Upper lobe of right lung (tissue), 1 donor: ENCODE measurements at regions not wholly inside any gene's neighbourhood (a gene's known extent, or its start where the extent isn't known, plus 50 kb on each side); places are given as distances from the start of the nearest gene placed in this dataset.
"Not testable (repeated sequence)": the region's sequence is repeated elsewhere in the genome, so short reads cannot be mapped to it uniquely, and the experiment has no call there.

ENCODE experiments used
- ATAC-seq: fragments of 200-7000 bp; cut with Tn5 transposase; one replicate; pipeline ENCODE4 v1.9.1; 2020; ENCODE audit warnings: mild to moderate bottlenecking, moderate library complexity
- DNase-seq: peaks from one replicate; pipeline ENCODE4 v3.0.0-alpha.2; 2020
- H3K27ac ChIP-seq: fragments of 200-600 bp; one replicate; pipeline ENCODE4 v1.8.0; 2022
- H3K27me3 ChIP-seq: fragments of 200-600 bp; one replicate; pipeline ENCODE4 v1.8.0; 2022; ENCODE audit warnings: mild to moderate bottlenecking
- H3K36me3 ChIP-seq: fragments of 200-600 bp; one replicate; pipeline ENCODE4 v1.8.0; 2022
- H3K4me1 ChIP-seq: fragments of 200-600 bp; one replicate; pipeline ENCODE4 v1.8.0; 2022
- H3K4me3 ChIP-seq: fragments of 200-600 bp; one replicate; pipeline ENCODE4 v1.8.0; 2022; ENCODE audit warnings: mild to moderate bottlenecking
- H3K9me3 ChIP-seq: fragments of 200-600 bp; one replicate; pipeline ENCODE4 v1.8.0; 2022
- intact Hi-C: fragments of 100-400 bp; cut with DNase I; formaldehyde crosslinking; loops from one replicate; pipeline ENCODE4 v1.11.0; 2022
- TF ChIP-seq, protein P1 (sequence below): fragments of 200-600 bp; IDR thresholded peaks from one replicate; pipeline ENCODE4 v1.8.0; 2022; ENCODE audit warnings: antibody characterized with exemption
- donor health status: DM: no; HTN: yes; CAD: no; lungs with severe emphysema.

DNA sequence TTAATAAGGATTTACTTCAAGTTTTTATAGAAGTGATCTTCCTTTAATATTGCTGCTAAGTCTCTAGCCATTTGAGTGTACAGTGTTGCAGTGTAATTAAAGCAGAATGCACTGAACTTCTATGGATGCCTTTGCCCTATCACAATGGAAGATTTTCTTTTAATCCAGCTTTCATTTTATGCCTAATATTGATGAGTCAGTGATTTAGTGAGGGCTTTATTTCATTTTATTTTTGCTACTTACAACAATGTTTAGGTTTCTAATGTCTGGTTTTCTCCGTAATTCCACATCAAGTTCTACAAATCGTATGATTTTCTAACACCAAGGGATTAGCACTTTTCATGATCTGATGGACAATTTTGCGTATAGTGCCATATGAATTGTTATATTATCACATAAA lies 504.1 kb downstream of the PCDH11X start:
- DNase-seq (no peak), ATAC-seq (no peak)
- H3K36me3 ChIP-seq, result no peaks in the 10 kb centered on the region
- TF ChIP-seq, protein P1, sequence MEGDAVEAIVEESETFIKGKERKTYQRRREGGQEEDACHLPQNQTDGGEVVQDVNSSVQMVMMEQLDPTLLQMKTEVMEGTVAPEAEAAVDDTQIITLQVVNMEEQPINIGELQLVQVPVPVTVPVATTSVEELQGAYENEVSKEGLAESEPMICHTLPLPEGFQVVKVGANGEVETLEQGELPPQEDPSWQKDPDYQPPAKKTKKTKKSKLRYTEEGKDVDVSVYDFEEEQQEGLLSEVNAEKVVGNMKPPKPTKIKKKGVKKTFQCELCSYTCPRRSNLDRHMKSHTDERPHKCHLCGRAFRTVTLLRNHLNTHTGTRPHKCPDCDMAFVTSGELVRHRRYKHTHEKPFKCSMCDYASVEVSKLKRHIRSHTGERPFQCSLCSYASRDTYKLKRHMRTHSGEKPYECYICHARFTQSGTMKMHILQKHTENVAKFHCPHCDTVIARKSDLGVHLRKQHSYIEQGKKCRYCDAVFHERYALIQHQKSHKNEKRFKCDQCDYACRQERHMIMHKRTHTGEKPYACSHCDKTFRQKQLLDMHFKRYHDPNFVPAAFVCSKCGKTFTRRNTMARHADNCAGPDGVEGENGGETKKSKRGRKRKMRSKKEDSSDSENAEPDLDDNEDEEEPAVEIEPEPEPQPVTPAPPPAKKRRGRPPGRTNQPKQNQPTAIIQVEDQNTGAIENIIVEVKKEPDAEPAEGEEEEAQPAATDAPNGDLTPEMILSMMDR, result no peak
- no peak overlapping the region for H3K27ac ChIP-seq
- H3K9me3 ChIP-seq, result no peaks in the 10 kb centered on the region
- H3K27me3 ChIP-seq, result no peaks in the 10 kb centered on the region
- intact Hi-C loops, result no loop called here
- H3K4me3 ChIP-seq, result no peak overlapping the region
- no peaks in the 10 kb centered on the region for H3K4me1 ChIP-seq

DNA sequence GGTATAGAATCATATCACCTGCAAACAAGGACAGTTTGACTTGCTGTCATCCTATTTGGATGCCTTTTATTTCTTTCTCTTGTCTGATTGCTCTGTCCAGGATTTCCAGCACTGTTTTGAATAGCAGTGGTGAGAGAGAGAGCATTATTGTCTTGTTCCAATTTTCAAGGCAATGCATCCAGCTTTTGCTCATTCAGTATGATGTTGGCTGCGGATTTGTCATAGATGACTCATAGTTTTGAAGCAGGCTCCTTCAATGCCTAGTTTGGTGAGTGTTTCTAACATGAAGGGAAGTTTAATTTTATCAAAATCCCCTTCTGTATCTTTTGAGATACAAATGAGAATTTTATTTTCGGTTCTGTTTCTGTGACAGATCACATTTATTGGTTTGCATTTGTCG lies 518.9 kb downstream of the PCDH11X start:
- H3K4me1 ChIP-seq, H3K36me3 ChIP-seq, H3K4me3 ChIP-seq, H3K9me3 ChIP-seq, ATAC-seq, H3K27me3 ChIP-seq, intact Hi-C loops, H3K27ac ChIP-seq, DNase-seq: not testable (repeated sequence)

DNA sequence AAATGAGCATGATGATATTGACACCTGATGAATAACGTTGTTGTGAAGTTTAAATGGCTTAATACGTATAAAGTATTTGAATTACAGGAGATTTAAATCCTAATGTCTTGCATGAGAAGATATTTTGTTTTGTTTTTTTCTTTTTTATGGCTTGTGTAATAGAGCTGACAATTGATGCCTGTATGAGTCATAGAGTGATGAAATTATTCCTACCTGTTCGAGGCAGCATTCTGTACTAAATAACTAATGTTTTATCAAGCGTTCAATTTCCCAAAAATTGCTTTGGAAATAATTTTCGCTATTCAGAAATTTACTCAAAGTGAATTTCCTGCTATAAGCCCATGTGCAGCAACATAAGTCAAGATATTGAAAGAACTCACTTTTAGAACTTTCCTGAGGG lies 554.0 kb downstream of the PCDH11X start:
- intact Hi-C loops, H3K27ac ChIP-seq, DNase-seq, ATAC-seq, H3K9me3 ChIP-seq, H3K4me1 ChIP-seq, H3K27me3 ChIP-seq, H3K4me3 ChIP-seq, H3K36me3 ChIP-seq: not testable (repeated sequence)

DNA sequence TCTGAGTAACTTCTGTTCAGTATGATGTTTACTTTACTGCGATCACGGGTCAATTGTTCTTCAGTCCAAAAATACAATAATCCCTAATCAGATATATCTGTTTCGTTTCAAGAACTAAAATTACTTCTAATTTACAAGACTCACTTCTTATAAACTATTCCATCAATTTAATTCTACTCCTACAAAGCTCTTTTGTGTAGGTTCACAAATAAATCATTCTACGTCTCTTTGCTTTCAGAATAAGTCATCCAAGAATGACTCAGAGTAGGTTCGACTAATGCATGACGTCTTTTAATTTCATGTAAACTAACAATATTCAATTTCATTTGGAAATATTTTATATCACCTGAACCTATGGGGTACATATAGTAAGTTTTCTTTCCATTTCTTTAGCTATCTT lies 571.9 kb downstream of the PCDH11X start:
- H3K36me3 ChIP-seq, result not testable (repeated sequence)

DNA sequence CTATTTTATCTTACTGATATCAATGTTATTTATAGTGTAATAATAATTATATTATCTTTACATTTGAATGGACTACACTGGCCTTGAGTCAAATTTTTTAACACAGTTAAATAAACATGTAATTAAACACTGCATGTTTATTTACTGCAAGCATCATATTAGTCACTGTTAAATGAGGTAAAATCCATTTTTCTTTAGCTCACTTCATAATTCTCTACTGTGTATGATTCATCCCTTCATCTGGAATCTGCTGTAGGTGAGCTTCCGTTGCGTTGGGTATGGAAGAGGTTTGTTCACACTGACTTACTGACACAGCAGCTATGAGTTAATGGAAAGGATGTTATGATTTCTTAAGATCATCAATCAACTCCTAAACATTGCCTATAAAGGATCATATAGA lies 572.3 kb downstream of the PCDH11X start:
- Histone ChIP-seq H3K27me3 (no peaks in the 10 kb centered on the region), H3K4me3 (no peak overlapping the region), H3K36me3 (no peaks in the 10 kb centered on the region), H3K4me1 (no peaks in the 10 kb centered on the region), H3K9me3 (no peaks in the 10 kb centered on the region), H3K27ac (no peak overlapping the region)
- TF ChIP-seq, protein P1, result no peak
- no peak for ATAC-seq
- intact Hi-C loops, result no loop called here
- no peak for DNase-seq

More for the DNA sequence above, 571.9 kb downstream of the PCDH11X start:
- H3K9me3 ChIP-seq, ATAC-seq, DNase-seq, intact Hi-C loops, H3K4me1 ChIP-seq, H3K27me3 ChIP-seq, H3K4me3 ChIP-seq, H3K27ac ChIP-seq: not testable (repeated sequence)
